ENCODE measurements at regions not wholly inside any gene's neighbourhood (a gene's known extent, or its start where the extent isn't known, plus 50 kb on each side); places are given as distances from the start of the nearest gene placed in this dataset.

- no peak overlapping the region for H3K4me2 ChIP-seq (replicated peaks; ENCODE audit: low read depth, low read length, poor library complexity, severe bottlenecking)
- H3K79me2 ChIP-seq (ENCODE audit: control insufficient read depth, insufficient read depth, low read length), result no peaks in the 10 kb centered on the region
- ChIA-PET CTCF (no interaction called here), POLR2A (no interaction called here)
- H3K4me3 ChIP-seq (ENCODE audit: control extremely low read depth in 1 of 5, extremely low read depth in 1 of 5, insufficient read depth in 1 of 5, low read depth in 2 of 5, low read length in 4 of 5), result no peak overlapping the region
- no peaks in the 10 kb centered on the region for H4K20me1 ChIP-seq (ENCODE audit: control insufficient read depth, insufficient read depth, low read length, poor library complexity, severe bottlenecking)
- DNase-seq (no peak), ATAC-seq (ENCODE audit: low read depth) (no peak)
- H2AFZ ChIP-seq (ENCODE audit: insufficient read depth, low read depth, low read length, poor library complexity, severe bottlenecking), result no peak overlapping the region
- H3K27me3 ChIP-seq (replicated peaks in 1 of 4; ENCODE audit: control extremely low read depth in 1 of 4, control insufficient read depth in 3 of 4, insufficient read depth in 4 of 4, low read length in 3 of 4), result no peaks in the 10 kb centered on the region
- WGBS (ENCODE audit: insufficient coverage), result 86% methylated on average over 5 of the region's 6 CpGs
- no peaks in the 10 kb centered on the region for H3K4me1 Mint-ChIP-seq
- H3K27ac ChIP-seq (ENCODE audit: low read length in 2 of 2), result no peak overlapping the region
- no peak overlapping the region for H3K27ac Mint-ChIP-seq
- no peaks in the 10 kb centered on the region for H3K27me3 Mint-ChIP-seq
- intact Hi-C loops (cut with micrococcal nuclease), result no loop called here
- H3K4me3 Mint-ChIP-seq, result no peak overlapping the region
- no peaks in the 10 kb centered on the region for H3K4me1 ChIP-seq (ENCODE audit: control insufficient read depth in 2 of 2, insufficient read depth in 2 of 2, low read length in 2 of 2)
- no peak for TF ChIP-seq CTCF (IDR thresholded peaks at IDR 0.05)
- TF ChIP-seq EZH2 (IDR thresholded peaks at IDR 0.05; ENCODE audit: borderline replicate concordance, insufficient read depth, low read depth, low read length, poor library complexity, severe bottlenecking), result no peak
- no peak overlapping the region for H3K9ac ChIP-seq (ENCODE audit: low read length)
- H3K36me3 ChIP-seq (replicated peaks in 1 of 2; ENCODE audit: control extremely low read depth in 1 of 2, control insufficient read depth in 1 of 2, extremely low read depth in 1 of 2, insufficient read depth in 2 of 2, low read length in 1 of 2), result no peaks in the 10 kb centered on the region
- H3K9me3 Mint-ChIP-seq (ENCODE audit: insufficient read depth), result peaks cover 4% of the 10 kb centered on the region
- no peaks in the 10 kb centered on the region for H3K9me3 ChIP-seq (ENCODE audit: control extremely low read depth in 1 of 3, control insufficient read depth in 2 of 3, insufficient read depth in 1 of 3, low read length in 2 of 3)
Observed at GRCh38 chr2:107687073-107687472, 139.6 kb upstream of the RGPD4 start.

GRCh38 chr2:107688135-107688534 lies 138.6 kb upstream of the RGPD4 start:
- H3K4me1 ChIP-seq (ENCODE audit: control insufficient read depth in 2 of 2, insufficient read depth in 2 of 2, low read length in 2 of 2), result no peaks in the 10 kb centered on the region
- no peaks in the 10 kb centered on the region for H3K4me1 Mint-ChIP-seq
- H3K27me3 Mint-ChIP-seq, result no peaks in the 10 kb centered on the region
- no peaks in the 10 kb centered on the region for H3K9me3 ChIP-seq (ENCODE audit: control extremely low read depth in 1 of 3, control insufficient read depth in 2 of 3, insufficient read depth in 1 of 3, low read length in 2 of 3)
- no peak overlapping the region for H3K9ac ChIP-seq (ENCODE audit: low read length)
- POLR2A ChIA-PET, result no interaction called here
- H3K36me3 ChIP-seq (replicated peaks in 1 of 2; ENCODE audit: control extremely low read depth in 1 of 2, control insufficient read depth in 1 of 2, extremely low read depth in 1 of 2, insufficient read depth in 2 of 2, low read length in 1 of 2), result no peaks in the 10 kb centered on the region
- CTCF ChIA-PET, result no interaction called here
- peaks cover 4% of the 10 kb centered on the region for H3K9me3 Mint-ChIP-seq (ENCODE audit: insufficient read depth)
- H4K20me1 ChIP-seq (ENCODE audit: control insufficient read depth, insufficient read depth, low read length, poor library complexity, severe bottlenecking), result no peaks in the 10 kb centered on the region
- no peaks in the 10 kb centered on the region for H3K79me2 ChIP-seq (ENCODE audit: control insufficient read depth, insufficient read depth, low read length)
- H2AFZ ChIP-seq (ENCODE audit: insufficient read depth, low read depth, low read length, poor library complexity, severe bottlenecking), result no peak overlapping the region
- ATAC-seq (ENCODE audit: low read depth) (no peak), DNase-seq (no peak)
- no peak overlapping the region for H3K27ac ChIP-seq (ENCODE audit: low read length in 2 of 2)
- 100% methylated on average over 2 of the region's 5 CpGs for WGBS (ENCODE audit: insufficient coverage)
- no peak overlapping the region for H3K27ac Mint-ChIP-seq
- no peak overlapping the region for H3K4me3 ChIP-seq (ENCODE audit: control extremely low read depth in 1 of 5, extremely low read depth in 1 of 5, insufficient read depth in 1 of 5, low read depth in 2 of 5, low read length in 4 of 5)
- intact Hi-C loops (cut with micrococcal nuclease), result no loop called here
- no peak overlapping the region for H3K4me3 Mint-ChIP-seq
- no peaks in the 10 kb centered on the region for H3K27me3 ChIP-seq (replicated peaks in 1 of 4; ENCODE audit: control extremely low read depth in 1 of 4, control insufficient read depth in 3 of 4, insufficient read depth in 4 of 4, low read length in 3 of 4)
- H3K4me2 ChIP-seq (replicated peaks; ENCODE audit: low read depth, low read length, poor library complexity, severe bottlenecking), result no peak overlapping the region
- no peak for TF ChIP-seq EZH2 (IDR thresholded peaks at IDR 0.05; ENCODE audit: borderline replicate concordance, insufficient read depth, low read depth, low read length, poor library complexity, severe bottlenecking)
- no peak for TF ChIP-seq CTCF (IDR thresholded peaks at IDR 0.05)

Measured in B cell (primary cell).